ENCODE measurements at regions not wholly inside any gene's neighbourhood (a gene's known extent, or its start where the extent isn't known, plus 50 kb on each side); places are given as distances from the start of the nearest gene placed in this dataset.

DNA sequence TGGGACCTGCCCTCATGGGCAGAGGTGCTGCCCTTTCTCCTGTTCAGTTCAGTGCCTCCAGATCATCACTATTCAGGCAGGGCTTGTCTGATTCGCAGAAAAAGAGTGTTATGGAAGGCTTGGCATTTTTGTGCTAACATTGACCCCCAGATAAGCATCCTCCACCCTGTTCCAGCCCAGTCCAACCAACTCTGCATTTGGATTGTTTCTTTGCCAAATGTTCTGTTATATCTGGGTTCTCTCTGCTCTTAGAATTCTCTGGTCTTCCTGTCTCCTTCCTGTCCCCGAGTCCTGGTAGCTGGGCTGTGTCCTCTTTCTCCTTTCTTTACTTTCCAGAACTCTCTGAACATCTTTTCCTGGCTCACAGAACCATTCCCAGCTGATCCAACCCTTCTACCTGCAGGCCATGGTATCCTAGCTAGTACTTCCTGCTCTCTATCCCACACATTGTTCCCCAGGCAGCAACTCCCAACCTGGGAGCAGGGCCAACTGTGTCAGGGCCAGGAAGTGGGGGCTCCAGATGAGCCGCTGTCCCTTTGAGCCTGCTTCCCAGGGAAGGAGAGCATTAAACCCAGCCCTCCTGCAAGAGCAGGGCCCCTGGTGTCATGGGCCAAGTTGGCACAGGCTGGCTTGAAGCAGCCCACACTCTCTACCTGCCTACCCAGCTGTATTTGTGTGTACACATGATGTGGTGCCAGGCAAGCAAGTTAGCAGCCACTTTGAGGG, 280.7 kb upstream of the CADM1 start:
- no peak for DNase-seq (ENCODE audit: low read depth, low spot score)

DNA sequence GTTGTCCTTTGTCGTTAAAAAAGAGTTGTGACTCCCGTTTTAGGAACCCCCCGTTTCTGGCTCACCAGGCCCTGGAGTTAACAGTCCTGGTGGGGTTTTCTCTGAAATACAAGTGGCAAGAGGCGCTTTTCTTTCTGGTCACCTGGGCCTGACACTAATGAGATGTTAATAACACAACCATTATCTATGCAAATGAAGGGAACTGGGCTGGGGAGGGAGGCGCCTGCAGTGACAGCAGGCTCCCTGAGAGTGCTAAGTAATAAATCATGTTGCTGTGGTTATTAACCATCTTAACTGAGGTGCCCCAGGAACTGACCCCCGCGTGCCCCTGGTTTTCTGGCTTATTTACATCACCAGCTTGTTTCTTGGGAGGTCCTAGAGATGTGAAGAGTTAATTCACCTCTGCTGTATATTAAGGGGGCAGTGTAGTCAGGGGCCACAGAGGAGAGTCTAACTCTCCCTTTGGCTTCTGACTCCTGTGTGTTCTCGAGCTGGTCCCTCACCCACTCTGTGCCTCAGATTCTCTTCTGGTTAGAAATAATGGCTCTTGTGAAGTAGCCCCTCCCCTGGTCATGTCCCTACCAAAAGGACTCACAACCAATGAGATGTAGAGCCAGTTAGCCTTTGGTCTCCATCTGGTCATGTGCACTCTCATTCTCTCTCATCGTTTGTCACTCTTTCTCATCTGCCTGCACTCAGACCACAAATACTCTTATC, 276.6 kb upstream of the CADM1 start:
- DNase-seq (ENCODE audit: low read depth, low spot score): no peak

DNA sequence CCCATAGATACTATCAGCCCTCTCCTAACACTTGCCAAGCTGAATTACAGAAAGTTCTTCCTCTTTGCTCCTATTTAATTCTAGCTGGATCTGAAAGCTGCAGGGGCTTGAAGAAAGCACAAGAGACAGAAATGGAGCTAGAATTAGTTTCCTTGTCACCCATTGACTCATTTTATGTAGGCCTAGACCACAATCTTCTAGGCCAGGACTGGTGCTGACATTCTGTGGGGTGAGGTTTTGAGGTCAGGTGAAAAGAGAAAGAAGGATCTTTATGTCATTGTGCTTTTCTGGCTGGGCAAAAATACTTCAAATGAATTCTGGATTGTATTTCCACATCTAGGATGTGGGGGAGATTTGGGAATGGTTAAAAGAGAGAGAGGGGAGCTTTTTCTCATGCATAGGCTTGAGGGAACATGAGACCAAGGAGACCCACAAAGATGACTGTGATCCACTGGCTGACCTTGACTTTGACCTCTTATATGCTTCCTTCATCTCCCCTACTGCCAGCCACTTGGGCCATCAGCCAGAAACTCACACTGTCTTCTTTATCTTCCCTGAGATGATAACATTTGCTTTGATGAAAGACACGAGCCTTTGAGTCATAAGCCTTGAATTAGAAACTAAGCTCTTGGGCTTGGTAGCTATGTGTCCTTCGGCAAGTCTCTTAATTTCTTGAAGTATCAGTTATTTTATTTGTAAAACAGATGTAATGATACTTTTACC, 274.9 kb upstream of the CADM1 start:
- no peak for DNase-seq (ENCODE audit: low read depth, low spot score)

DNA sequence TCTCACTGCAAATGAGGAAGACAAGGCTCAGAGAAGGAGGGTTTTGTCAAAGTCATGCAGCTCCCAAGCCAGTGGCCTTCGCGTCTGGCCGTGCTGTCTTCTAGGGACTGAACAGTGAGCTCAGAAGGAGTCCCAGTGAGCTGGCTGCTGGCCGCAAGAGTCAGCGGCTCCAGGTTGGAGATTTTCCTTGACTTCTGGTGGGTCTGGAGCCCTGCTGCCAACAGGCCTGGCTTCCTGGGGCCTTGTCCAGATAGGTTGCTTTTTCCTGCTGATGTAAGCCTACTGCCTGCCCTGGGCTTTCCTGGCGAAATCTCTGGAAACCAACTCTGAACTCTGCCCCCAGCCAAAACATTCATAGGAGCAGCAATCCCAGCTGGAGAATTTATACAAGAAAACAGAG, 272.7 kb upstream of the CADM1 start:
- peak; percentile 27 for DNase-seq (ENCODE audit: low read depth, low spot score)

DNA sequence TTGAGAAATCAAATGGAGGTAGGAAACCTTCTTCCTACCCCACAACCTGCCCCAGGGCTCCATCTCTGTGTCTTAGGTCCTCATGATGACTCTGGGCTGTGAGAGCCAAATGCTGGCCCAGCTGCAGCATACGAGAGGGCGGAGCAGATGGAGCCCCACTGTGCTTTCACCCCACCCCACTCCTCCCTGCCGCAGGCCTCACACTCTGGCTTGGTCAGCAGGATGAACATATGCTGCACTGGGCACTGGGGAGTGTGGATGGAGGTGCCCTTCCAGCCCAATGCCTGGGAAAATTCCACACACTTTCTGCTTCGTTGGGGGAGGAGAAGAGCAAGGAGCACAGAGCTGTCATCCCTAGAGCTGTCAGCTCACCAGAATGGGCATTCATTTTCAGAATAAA, 271.6 kb upstream of the CADM1 start:
- DNase-seq (ENCODE audit: low read depth, low spot score): no peak

DNA sequence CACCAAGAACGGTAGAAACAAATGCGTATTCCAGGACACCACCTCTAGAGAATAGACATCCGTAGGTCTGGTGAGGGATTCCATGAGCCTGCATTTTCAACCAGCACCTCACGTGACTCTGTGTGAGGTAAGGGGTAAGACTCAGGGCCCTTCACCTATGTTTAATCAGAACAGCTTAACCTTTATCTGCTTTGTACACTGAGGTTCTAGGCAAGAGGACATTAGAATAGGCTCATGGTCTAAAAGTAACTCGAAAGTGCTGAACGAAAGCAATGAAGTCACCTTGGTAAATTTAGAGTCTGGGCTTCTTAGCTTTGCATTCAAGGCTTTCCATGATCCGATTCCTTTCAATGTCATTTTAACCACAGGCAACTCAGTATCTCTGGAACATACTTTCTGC, 270.5 kb upstream of the CADM1 start:
- DNase-seq (ENCODE audit: low read depth, low spot score): no peak

DNA sequence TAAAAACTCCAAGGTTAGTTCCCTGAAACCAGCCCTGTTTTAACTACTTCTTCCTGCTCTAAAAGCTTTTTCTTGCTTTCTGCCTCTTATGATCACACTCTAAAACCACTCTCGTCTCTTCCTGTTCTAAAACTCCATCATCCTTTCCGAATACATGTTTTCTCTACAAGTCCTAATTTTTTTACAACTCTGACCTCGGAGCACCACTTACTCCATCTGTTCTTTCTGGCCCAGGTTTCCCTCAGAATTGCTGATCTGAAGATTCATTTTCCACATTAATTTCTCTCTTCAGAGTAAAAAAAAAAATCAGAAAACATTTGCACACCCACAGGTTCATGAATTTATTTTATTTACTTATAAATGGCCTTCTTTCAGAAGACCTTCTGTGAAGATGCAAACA, 265.7 kb upstream of the CADM1 start:
- no peak for DNase-seq (ENCODE audit: low read depth, low spot score)

DNA sequence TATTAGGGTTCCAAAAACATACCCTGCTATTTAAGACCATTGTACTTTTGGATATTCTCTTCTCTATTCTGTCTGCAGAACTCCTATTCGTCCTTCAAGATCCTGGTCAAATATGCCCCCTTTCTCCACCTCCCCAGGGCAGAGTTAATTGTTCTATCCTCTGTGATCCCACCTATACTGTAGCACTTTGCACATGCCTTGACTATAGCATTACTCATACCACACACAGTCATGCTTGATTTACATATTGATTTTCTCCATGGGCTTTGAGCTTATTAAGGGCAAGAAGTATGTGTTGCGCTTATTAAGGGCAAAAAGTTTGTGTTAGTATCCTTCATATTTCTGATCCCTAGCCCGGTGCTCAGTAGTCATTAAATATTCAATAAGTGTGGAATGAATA, 263.7 kb upstream of the CADM1 start:
- no peak for DNase-seq (ENCODE audit: low read depth, low spot score)

DNA sequence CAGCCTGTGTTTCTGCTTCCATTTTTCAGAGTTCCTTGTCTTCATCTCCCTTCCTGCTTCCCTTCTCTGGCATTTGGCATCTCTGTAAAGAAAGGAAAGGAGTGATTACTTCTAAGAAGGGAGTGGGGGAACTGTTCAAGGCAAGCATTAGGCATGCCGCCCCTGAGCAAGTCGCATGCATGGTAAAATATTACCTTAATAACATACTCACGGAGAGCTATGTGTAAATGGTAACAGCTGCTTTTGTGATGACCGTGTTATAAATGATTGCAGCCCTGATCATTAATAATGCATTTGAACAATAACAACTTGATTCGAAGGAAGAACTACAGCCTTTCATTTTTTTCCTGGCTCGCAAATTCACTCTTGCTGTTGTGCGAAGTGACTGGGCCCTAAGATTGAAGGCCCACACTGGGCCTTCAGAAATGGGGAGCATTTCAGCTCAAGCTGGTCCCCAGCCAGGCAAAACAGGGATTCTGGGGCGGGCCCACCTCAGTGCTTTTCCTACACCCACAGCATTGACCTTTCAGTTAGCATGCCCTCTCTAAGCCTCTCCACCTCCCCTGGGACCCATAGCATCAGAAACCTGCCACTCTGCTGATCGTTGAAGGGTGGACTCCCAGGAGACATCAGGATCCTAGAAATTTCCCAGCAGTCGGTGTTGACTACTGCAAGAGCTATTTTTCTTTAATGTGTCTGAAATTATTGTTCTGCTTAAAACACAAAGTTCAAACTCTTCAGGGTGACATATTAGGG, 263.0 kb upstream of the CADM1 start:
- no peak for DNase-seq (ENCODE audit: low read depth, low spot score)

DNA sequence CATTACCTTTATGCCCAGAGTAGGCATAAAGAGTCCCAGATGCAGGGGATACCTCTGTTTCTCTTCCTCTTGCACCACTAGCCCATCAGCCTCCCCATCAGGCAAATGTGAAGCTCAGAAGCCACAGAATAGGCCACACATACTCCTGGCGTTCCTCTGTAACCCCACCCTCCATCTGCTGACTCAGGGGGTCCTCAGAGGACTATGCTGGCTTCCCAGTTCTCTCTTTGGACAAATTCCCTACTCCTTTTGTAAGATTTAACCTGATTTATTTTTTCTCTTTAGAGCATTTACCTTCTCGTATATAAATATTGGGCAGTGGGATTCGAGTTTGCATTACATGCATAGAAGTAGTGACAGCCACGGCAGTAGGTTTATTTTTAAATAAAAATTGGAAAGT, 262.3 kb upstream of the CADM1 start:
- no peak for DNase-seq (ENCODE audit: low read depth, low spot score)

DNA sequence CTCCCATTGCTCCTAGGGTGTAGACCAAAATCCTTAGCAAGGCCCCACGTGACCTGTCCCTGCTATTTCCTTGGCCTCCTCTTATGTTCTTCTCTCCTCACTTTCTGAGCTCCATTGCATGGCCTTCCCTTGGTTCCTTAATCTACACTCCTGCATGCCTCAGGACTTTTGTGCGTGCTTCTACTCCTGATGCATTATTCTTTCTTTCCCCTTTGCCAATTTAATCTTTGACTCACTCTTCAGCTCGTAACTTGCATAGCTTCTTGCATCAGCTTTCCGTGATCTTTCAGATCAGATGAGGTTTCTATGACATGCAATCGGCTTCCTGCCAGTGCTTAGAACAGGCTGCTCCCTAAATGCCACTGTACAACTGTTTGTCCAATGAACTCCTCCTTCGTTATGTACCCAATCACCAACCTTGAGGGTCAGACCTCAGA, 261.6 kb upstream of the CADM1 start:
- no peak for DNase-seq (ENCODE audit: low read depth, low spot score)

DNA sequence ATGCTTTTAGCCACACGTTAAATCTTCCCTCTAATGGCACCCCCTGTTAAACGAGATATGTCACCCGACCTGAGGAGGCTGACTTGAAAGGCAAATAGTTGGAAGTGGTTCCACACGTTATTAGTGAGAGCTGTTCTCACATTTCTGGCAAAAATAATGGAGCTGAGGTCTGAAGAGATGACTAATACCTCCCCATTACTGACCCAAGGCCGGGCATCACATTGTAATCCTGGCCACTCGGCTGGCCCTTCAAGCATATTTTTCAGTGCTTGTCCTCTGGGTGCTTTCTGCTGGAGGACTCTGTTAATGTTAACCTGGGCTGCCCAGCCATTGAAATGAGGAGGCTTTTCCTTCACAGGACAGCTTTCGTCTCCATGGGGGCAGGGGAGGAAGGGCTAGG, 260.0 kb upstream of the CADM1 start:
- no peak for DNase-seq (ENCODE audit: low read depth, low spot score)

DNA sequence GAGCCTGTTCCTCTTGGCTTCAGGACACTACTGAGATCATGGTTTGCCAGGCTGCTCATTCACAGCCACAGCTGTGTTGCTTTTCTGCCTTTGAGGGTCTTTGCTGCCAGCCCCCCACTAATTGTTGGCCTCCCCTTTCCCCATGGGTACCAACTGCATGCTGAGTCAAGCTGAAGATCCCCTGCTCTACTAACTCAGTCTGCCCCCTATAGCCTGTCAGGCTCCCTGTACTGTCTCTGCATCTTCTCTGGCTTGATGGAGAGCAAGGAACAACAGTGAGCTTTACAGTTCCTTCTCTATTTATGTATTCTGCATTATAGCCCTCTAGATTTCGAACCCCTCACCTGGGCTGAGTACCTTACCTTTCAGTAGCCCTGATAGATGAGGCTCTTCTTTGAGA, 257.6 kb upstream of the CADM1 start:
- no peak for DNase-seq (ENCODE audit: low read depth, low spot score)

DNA sequence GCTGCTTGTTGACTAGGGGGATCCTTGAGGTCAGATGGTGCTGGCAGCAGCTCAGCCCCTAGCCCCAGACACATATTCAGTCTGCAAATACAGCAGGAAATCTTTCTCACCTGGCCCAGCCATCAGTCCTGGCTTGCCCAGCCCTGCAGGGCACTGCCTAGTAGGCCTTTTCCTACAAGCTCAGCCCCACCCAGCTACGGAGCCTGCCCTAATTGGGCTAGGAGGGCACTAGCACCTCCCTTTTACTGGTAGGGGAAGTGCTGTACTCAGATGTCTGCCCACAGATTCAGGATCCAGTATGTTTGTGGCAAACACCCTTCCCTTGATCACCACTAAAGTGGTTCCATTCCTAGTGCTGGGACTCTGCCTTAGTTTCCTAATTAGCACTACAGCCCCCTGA, 257.1 kb upstream of the CADM1 start:
- no peak for DNase-seq (ENCODE audit: low read depth, low spot score)

DNA sequence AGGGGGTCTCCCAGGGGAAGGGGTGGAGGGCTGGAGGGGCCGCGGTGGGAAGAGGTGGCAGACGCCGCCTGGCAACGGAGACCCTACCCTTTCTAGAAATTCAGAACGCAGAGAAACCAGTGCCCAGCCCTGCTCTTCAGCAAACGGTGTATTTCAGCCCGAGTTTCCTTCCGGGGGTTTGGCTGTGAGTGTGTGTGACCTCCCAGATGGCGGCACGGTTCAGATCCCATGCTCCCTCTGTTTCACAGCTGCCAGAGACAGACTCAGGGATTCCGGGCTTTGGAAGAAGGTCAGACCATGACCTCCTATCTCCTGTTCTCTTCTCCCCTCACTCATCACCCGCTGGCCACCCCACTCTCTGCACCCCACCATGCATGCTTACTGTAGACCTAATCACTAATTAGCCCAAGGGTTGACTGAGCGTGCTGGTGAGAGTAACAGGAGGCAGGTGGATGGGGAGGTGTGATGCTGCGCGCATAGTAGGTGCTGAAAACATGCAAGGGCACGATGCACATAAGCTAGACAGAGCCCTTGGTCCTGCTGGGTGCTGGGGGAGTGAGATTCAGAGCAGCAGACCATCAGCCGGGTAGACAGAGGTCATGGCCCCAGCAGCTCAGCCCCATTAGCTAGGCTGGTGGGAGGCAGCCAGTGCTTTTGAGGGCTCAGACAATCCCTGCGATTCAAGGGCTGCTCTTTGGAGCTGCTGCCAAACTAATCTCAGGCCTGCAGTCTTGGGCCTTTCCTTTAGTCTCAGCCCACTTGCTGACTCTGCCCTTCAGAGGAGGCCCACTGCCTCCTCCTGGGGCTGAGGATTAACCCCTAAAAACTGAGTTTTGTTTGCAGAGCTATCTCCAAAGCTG, 256.5 kb upstream of the CADM1 start:
- DNase-seq (ENCODE audit: low read depth, low spot score): no peak

DNA sequence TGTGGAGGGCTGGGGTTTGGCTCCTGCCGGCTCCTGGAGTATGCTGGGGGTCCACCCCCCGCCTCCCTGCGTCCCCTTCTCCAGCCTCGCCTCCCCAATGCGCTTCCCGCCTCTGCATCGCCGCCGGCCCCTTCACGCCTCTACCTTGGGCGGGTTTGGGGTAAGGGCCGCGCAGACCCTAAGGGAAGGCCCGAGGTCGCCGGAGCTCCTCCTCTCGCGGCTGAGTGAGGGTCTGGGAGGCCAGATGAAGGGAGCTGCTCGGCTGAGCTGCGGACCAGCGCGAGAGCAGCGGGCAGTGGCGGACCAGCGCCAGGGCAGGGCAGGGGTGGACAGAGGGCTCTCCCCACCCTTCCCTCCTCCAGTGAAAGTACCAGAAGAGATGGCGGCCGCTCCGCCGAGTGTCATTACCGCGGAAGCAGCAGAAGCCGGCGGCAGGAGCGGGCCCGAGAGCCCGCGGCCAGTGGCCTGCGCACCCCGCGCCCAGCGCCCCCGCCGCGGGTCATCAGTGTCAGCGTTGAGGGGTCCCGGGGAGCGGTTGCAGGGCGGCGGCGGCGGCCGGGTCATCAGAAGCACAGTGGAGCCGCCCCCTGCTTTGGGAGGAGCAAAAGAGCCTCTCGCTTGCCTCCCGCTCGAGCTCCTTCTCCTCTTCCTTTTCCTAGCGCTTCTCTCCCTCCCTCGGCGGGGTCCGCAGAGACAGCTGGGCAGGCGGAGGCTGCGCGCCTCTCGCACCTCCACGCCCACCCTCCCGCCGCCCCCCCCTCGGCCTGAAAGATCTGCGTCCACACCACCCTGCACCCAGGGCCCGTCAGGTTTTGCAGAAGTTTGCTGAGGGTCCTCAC, 255.6 kb upstream of the CADM1 start:
- DNase-seq (ENCODE audit: low read depth, low spot score): peak; percentile 52

DNA sequence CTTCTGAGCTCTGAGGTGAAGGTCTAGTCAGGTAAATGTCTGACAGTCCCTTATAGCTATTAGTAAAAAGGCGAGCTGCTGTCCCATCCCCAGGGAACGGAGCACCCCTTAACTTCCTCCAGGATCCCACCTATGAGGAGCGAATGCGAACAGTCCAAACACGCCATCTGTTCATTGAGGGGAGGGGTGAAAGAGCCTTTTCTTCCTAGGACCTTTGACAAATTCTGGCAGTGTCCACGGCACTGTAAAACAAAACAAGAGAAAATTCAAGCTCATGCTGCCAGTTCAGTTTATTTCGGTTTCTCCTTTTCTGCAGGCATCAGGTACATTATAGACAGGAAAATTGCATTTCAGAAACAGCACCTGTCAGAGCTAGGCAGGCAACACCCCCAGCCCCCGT, 253.8 kb upstream of the CADM1 start:
- DNase-seq (ENCODE audit: low read depth, low spot score): no peak

DNA sequence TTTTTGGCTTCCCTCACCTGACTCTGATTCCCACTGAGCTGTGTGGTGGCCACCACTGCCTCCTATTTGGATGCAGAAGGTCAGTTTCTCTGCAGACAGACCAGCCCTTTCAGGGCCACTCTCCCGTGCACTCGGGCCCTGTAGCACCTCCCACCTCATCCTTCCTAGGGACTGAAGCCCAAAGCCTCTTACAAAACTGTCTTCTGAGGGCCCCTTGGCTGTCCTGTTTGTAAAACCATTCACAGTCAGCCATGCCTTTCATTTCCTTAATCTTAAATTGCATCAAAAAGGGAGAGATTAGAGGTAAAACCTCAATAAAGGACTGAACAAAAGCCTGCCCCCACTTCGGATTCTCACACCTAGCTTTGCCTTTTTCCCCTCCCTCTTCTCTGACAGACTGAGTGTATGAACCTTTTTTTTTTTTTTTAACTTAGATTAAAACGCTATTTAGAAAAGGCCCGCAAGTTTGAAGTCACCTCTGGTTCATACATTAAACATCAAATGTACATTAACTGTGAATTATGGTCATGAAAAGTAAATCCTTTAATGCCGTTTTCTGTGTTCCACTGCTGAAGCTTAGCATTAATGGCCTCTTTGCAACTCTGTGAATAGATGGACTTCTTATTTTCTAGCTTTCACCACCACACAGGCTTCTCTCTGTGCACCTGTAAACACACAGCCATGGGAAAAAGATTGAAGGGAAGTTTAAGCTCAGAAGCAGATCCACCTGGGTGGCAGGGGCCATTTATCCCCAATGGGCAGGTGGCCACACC, 247.2 kb upstream of the CADM1 start:
- no peak for DNase-seq (ENCODE audit: low read depth, low spot score)
